ENCODE measurements at regions not wholly inside any gene's neighbourhood (a gene's known extent, or its start where the extent isn't known, plus 50 kb on each side); places are given as distances from the start of the nearest gene placed in this dataset.

DNA sequence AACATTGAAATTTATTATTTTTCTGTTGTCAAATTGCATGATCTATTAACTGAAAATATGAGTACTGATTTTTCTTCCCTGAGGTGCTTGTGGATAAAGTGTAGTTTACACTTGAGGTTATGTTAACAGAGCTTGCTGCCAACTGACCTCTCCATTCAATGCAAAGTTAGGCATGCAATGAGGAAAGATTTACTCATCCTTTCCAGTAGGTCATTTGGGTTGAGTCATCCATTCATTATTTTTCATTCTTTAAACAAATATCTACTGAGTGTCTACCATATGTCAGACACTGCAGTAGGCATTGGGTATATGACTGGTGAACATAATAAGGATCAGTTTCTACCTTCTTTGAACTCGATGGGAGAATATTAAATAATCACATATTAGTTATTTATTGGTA is 604.1 kb downstream of the EDEM1 start:
- Histone ChIP-seq H3K9me3 (replicated peaks in 1 of 2; ENCODE audit: control insufficient read depth in 2 of 2, insufficient read depth in 1 of 2, low read depth in 1 of 2, low read length in 2 of 2) (no peaks in the 10 kb centered on the region), H3K4me3 (ENCODE audit: low read length in 2 of 2) (no peak overlapping the region), H2AFZ (ENCODE audit: low read length) (no peak overlapping the region), H2BK5ac (ENCODE audit: low read length) (no peak overlapping the region), H2BK15ac (ENCODE audit: low read length) (no peak overlapping the region), H3K79me1 (ENCODE audit: low read depth, low read length) (no peaks in the 10 kb centered on the region), H2BK12ac (ENCODE audit: low read length) (no peak overlapping the region), H3K14ac (ENCODE audit: low read length) (no peak overlapping the region), H2BK120ac (ENCODE audit: low read depth, low read length) (no peak overlapping the region), H3K27ac (replicated peaks; ENCODE audit: low read length) (no peak overlapping the region), H2AK5ac (ENCODE audit: low read depth, low read length) (no peak overlapping the region), H3K4me1 (ENCODE audit: control insufficient read depth in 2 of 2, insufficient read depth in 1 of 2, low read depth in 1 of 2, low read length in 2 of 2) (no peaks in the 10 kb centered on the region), H3K23ac (ENCODE audit: low read depth, low read length, poor library complexity) (no peak overlapping the region), H3K9ac (ENCODE audit: low read depth, low read length, poor library complexity) (no peak overlapping the region), H3K18ac (ENCODE audit: low read length) (no peak overlapping the region), H3K4ac (ENCODE audit: low read length) (no peak overlapping the region), H3K4me2 (ENCODE audit: insufficient read depth, low read length, poor library complexity, severe bottlenecking) (no peak overlapping the region), H3K27me3 (ENCODE audit: control insufficient read depth in 3 of 3, insufficient read depth in 3 of 3, low read depth in 1 of 3, low read length in 3 of 3) (no peaks in the 10 kb centered on the region), H4K8ac (ENCODE audit: low read depth, low read length) (no peak overlapping the region), H3K36me3 (replicated peaks in 1 of 2; ENCODE audit: control insufficient read depth in 2 of 2, insufficient read depth in 2 of 2, low read length in 2 of 2) (no peaks in the 10 kb centered on the region), H4K91ac (ENCODE audit: low read depth, low read length, poor library complexity) (no peak overlapping the region)
- no CpG with 5 or more reads among the region's 1 CpG for WGBS, 2 donors (ENCODE audit: extremely low coverage in 2 of 2, insufficient read length in 2 of 2, insufficient replicate concordance in 1 of 2)
- no peak for DNase-seq (ENCODE audit: low spot score)

GRCh38 chr3:5796541-5796940 is 609.0 kb downstream of the EDEM1 start:
- Histone ChIP-seq H3K27ac (replicated peaks; ENCODE audit: low read length) (no peak overlapping the region), H2BK15ac (ENCODE audit: low read length) (no peak overlapping the region), H2AK5ac (ENCODE audit: low read depth, low read length) (no peak overlapping the region), H2BK5ac (ENCODE audit: low read length) (no peak overlapping the region), H3K23ac (ENCODE audit: low read depth, low read length, poor library complexity) (no peak overlapping the region), H3K9me3 (replicated peaks in 1 of 2; ENCODE audit: control insufficient read depth in 2 of 2, insufficient read depth in 1 of 2, low read depth in 1 of 2, low read length in 2 of 2) (no peaks in the 10 kb centered on the region), H3K4me3 (ENCODE audit: low read length in 2 of 2) (no peak overlapping the region), H3K79me1 (ENCODE audit: low read depth, low read length) (no peaks in the 10 kb centered on the region), H2BK12ac (ENCODE audit: low read length) (no peak overlapping the region), H2AFZ (ENCODE audit: low read length) (no peak overlapping the region), H3K4me2 (ENCODE audit: insufficient read depth, low read length, poor library complexity, severe bottlenecking) (no peak overlapping the region), H3K36me3 (replicated peaks in 1 of 2; ENCODE audit: control insufficient read depth in 2 of 2, insufficient read depth in 2 of 2, low read length in 2 of 2) (no peaks in the 10 kb centered on the region), H3K14ac (ENCODE audit: low read length) (no peak overlapping the region), H4K8ac (ENCODE audit: low read depth, low read length) (no peak overlapping the region), H3K4ac (ENCODE audit: low read length) (no peak overlapping the region), H4K91ac (ENCODE audit: low read depth, low read length, poor library complexity) (no peak overlapping the region), H3K27me3 (ENCODE audit: control insufficient read depth in 3 of 3, insufficient read depth in 3 of 3, low read depth in 1 of 3, low read length in 3 of 3) (no peaks in the 10 kb centered on the region), H3K18ac (ENCODE audit: low read length) (no peak overlapping the region), H3K4me1 (ENCODE audit: control insufficient read depth in 2 of 2, insufficient read depth in 1 of 2, low read depth in 1 of 2, low read length in 2 of 2) (no peaks in the 10 kb centered on the region), H2BK120ac (ENCODE audit: low read depth, low read length) (no peak overlapping the region), H3K9ac (ENCODE audit: low read depth, low read length, poor library complexity) (no peak overlapping the region)
- no peak for DNase-seq (ENCODE audit: low spot score)
- WGBS, 2 donors (ENCODE audit: extremely low coverage in 2 of 2, insufficient read length in 2 of 2, insufficient replicate concordance in 1 of 2): no CpG with 5 or more reads among the region's 2 CpGs

GRCh38 chr3:5798809-5799208 is 611.3 kb downstream of the EDEM1 start:
- no peak overlapping the region for H2BK15ac ChIP-seq (ENCODE audit: low read length)
- no peaks in the 10 kb centered on the region for H3K36me3 ChIP-seq (replicated peaks in 1 of 2; ENCODE audit: control insufficient read depth in 2 of 2, insufficient read depth in 2 of 2, low read length in 2 of 2)
- H4K91ac ChIP-seq (ENCODE audit: low read depth, low read length, poor library complexity): no peak overlapping the region
- H3K4me3 ChIP-seq (ENCODE audit: low read length in 2 of 2): no peak overlapping the region
- H3K9ac ChIP-seq (ENCODE audit: low read depth, low read length, poor library complexity): no peak overlapping the region
- WGBS, 2 donors (ENCODE audit: extremely low coverage in 2 of 2, insufficient read length in 2 of 2, insufficient replicate concordance in 1 of 2): no CpG with 5 or more reads among the region's 2 CpGs
- H3K27ac ChIP-seq (replicated peaks; ENCODE audit: low read length): no peak overlapping the region
- H3K9me3 ChIP-seq (replicated peaks in 1 of 2; ENCODE audit: control insufficient read depth in 2 of 2, insufficient read depth in 1 of 2, low read depth in 1 of 2, low read length in 2 of 2): no peaks in the 10 kb centered on the region
- no peak overlapping the region for H2AK5ac ChIP-seq (ENCODE audit: low read depth, low read length)
- no peaks in the 10 kb centered on the region for H3K27me3 ChIP-seq (ENCODE audit: control insufficient read depth in 3 of 3, insufficient read depth in 3 of 3, low read depth in 1 of 3, low read length in 3 of 3)
- no peak overlapping the region for H4K8ac ChIP-seq (ENCODE audit: low read depth, low read length)
- H2AFZ ChIP-seq (ENCODE audit: low read length): no peak overlapping the region
- no peaks in the 10 kb centered on the region for H3K4me1 ChIP-seq (ENCODE audit: control insufficient read depth in 2 of 2, insufficient read depth in 1 of 2, low read depth in 1 of 2, low read length in 2 of 2)
- no peak overlapping the region for H3K18ac ChIP-seq (ENCODE audit: low read length)
- H3K23ac ChIP-seq (ENCODE audit: low read depth, low read length, poor library complexity): no peak overlapping the region
- DNase-seq (ENCODE audit: low spot score): no peak
- H3K4me2 ChIP-seq (ENCODE audit: insufficient read depth, low read length, poor library complexity, severe bottlenecking): no peak overlapping the region
- H3K14ac ChIP-seq (ENCODE audit: low read length): no peak overlapping the region
- H3K79me1 ChIP-seq (ENCODE audit: low read depth, low read length): no peaks in the 10 kb centered on the region
- no peak overlapping the region for H2BK120ac ChIP-seq (ENCODE audit: low read depth, low read length)
- H2BK5ac ChIP-seq (ENCODE audit: low read length): no peak overlapping the region
- no peak overlapping the region for H3K4ac ChIP-seq (ENCODE audit: low read length)
- H2BK12ac ChIP-seq (ENCODE audit: low read length): no peak overlapping the region

DNA sequence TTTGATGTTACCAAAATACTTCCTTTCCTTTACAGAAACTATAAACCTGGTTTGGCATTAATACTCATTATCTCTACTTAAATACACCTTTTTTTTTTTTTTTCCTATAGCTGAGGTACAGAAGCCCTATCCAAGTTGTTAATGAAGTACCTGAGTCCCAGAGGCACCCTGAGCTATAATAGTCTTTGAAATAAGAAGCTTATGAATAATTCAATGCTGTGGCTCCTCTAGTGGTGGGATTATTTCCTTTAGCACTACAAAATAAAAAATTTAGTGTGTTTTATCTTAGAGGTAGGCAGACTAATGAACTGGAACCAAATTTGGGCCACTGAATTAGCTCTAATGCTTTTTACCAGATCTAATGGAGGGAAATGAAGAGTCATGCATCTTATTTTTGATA is 611.9 kb downstream of the EDEM1 start:
- H3K4me3 ChIP-seq (ENCODE audit: low read length in 2 of 2): no peak overlapping the region
- H3K14ac ChIP-seq (ENCODE audit: low read length): no peak overlapping the region
- no peak overlapping the region for H2AFZ ChIP-seq (ENCODE audit: low read length)

More for the DNA sequence above, 611.9 kb downstream of the EDEM1 start:
- H2AK5ac ChIP-seq (ENCODE audit: low read depth, low read length): no peak overlapping the region
- no peaks in the 10 kb centered on the region for H3K9me3 ChIP-seq (replicated peaks in 1 of 2; ENCODE audit: control insufficient read depth in 2 of 2, insufficient read depth in 1 of 2, low read depth in 1 of 2, low read length in 2 of 2)
- DNase-seq (ENCODE audit: low spot score): no peak
- no peak overlapping the region for H3K4me2 ChIP-seq (ENCODE audit: insufficient read depth, low read length, poor library complexity, severe bottlenecking)
- H3K18ac ChIP-seq (ENCODE audit: low read length): no peak overlapping the region
- no peaks in the 10 kb centered on the region for H3K79me1 ChIP-seq (ENCODE audit: low read depth, low read length)
- H2BK15ac ChIP-seq (ENCODE audit: low read length): no peak overlapping the region
- H3K27ac ChIP-seq (replicated peaks; ENCODE audit: low read length): no peak overlapping the region
- H3K27me3 ChIP-seq (ENCODE audit: control insufficient read depth in 3 of 3, insufficient read depth in 3 of 3, low read depth in 1 of 3, low read length in 3 of 3): no peaks in the 10 kb centered on the region
- H3K9ac ChIP-seq (ENCODE audit: low read depth, low read length, poor library complexity): no peak overlapping the region
- H2BK120ac ChIP-seq (ENCODE audit: low read depth, low read length): no peak overlapping the region
- H3K4me1 ChIP-seq (ENCODE audit: control insufficient read depth in 2 of 2, insufficient read depth in 1 of 2, low read depth in 1 of 2, low read length in 2 of 2): no peaks in the 10 kb centered on the region
- H3K4ac ChIP-seq (ENCODE audit: low read length): no peak overlapping the region
- H4K91ac ChIP-seq (ENCODE audit: low read depth, low read length, poor library complexity): no peak overlapping the region
- no peak overlapping the region for H2BK12ac ChIP-seq (ENCODE audit: low read length)
- no peak overlapping the region for H3K23ac ChIP-seq (ENCODE audit: low read depth, low read length, poor library complexity)
- H4K8ac ChIP-seq (ENCODE audit: low read depth, low read length): no peak overlapping the region
- H2BK5ac ChIP-seq (ENCODE audit: low read length): no peak overlapping the region
- H3K36me3 ChIP-seq (replicated peaks in 1 of 2; ENCODE audit: control insufficient read depth in 2 of 2, insufficient read depth in 2 of 2, low read length in 2 of 2): no peaks in the 10 kb centered on the region
